Liver (tissue), 3 donors: ENCODE measurements at regions not wholly inside any gene's neighbourhood (a gene's known extent, or its start where the extent isn't known, plus 50 kb on each side); places are given as distances from the start of the nearest gene placed in this dataset.

Experiments
- CTCF ChIP-seq: fragments of 150-350 bp; IDR thresholded peaks from 2 replicates; pipeline ENCODE4 v1.5.1; 2017; ENCODE audit warnings: improper control_type of control experiment, low read depth, low read length; ENCODE audit not compliant: missing input control
- EGR1 ChIP-seq, 2 donors: IDR thresholded peaks; 2 replicates each; pipeline ENCODE4 v1.6.1; 2016 to 2018; ENCODE audit warnings: antibody characterized with exemption in 2 of 2, low read depth in 2 of 2
- NR2F2 ChIP-seq: IDR thresholded peaks from 2 replicates; pipeline ENCODE4 v1.6.1; 2016; ENCODE audit warnings: antibody characterized with exemption
- RAD21 ChIP-seq, 2 donors: IDR thresholded peaks; 2 replicates each; pipeline ENCODE4 v1.6.1; 2016; ENCODE audit warnings: antibody characterized with exemption in 2 of 2, mild to moderate bottlenecking in 2 of 2
- TAF1 ChIP-seq: conservative IDR thresholded peaks from 2 replicates; pipeline ENCODE4 v1.6.1; 2016; ENCODE audit warnings: antibody characterized with exemption, mild to moderate bottlenecking
- donor health status: healthy.
- donor health status: healthy.

DNA sequence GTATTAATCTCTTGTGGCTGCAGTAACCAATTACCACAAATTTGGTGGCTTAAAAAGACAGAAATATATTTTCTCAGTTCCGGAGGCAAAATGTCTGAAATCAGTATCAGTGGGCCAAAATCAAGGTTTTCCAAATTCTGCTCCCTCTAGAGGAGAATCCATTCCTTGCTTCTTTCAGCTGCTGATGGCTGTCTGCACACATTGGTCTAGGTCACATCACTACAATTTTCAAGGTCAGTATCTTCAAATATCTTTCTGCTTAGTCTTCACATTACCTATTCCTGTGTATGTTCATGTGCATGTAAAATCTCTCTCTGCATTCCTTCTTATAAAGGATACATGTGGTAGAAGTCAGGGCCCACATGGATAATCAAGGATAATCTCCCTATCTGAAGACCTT lies 999.4 kb downstream of the KCNT2 start:
- TF ChIP-seq NR2F2: no peak
- TF ChIP-seq CTCF: no peak
- TF ChIP-seq EGR1 (IDR thresholded peaks at IDR 0.05; ENCODE audit: low read depth in 2 of 2): no peak
- TF ChIP-seq RAD21 (IDR thresholded peaks at IDR 0.05): no peak
- no peak for TF ChIP-seq TAF1
